Neural cell (in vitro differentiated cells): ENCODE measurements at regions not wholly inside any gene's neighbourhood (a gene's known extent, or its start where the extent isn't known, plus 50 kb on each side); places are given as distances from the start of the nearest gene placed in this dataset.

Source experiments
- H2AFZ ChIP-seq: fragments of 200-600, 300-800 bp; sonication (generic), shearing (Covaris generic); 2 replicates; pipeline ENCODE4 v1.6.0; 2014; ENCODE audit warnings: low read depth, mild to moderate bottlenecking, antibody characterized with exemption, low read length, moderate library complexity
- H3F3A ChIP-seq: fragments of 200-600 bp; shearing (Covaris generic); 2 replicates; pipeline ENCODE4 v1.6.1; 2016; ENCODE audit warnings: mild to moderate bottlenecking, moderate library complexity, mixed read lengths, antibody characterized with exemption, low read length; ENCODE audit not compliant: insufficient read depth, poor library complexity, severe bottlenecking
- H3K27ac ChIP-seq: fragments of 200-600, 300-800 bp; sonication (generic), shearing (Covaris generic); 2 replicates; pipeline ENCODE4 v1.5.1; 2014; ENCODE audit warnings: mild to moderate bottlenecking, low read length, moderate library complexity
- H3K27me3 ChIP-seq: fragments of 300-800, 200-600 bp; sonication (generic), shearing (Covaris generic); 2 replicates; pipeline ENCODE4 v1.6.0; 2014; ENCODE audit warnings: mild to moderate bottlenecking, low read depth, low read length, moderate library complexity; ENCODE audit not compliant: insufficient read depth
- H3K36me3 ChIP-seq: fragments of 300-800, 200-600 bp; sonication (generic), shearing (Covaris generic); 2 replicates; pipeline ENCODE4 v1.5.1; 2014; ENCODE audit warnings: mild to moderate bottlenecking, antibody characterized with exemption, low read length, moderate library complexity; ENCODE audit not compliant: insufficient read depth
- H3K4me2 ChIP-seq: fragments of 300-800, 200-600 bp; sonication (generic), shearing (Covaris generic); 2 replicates; pipeline ENCODE4 v1.6.0; 2014; ENCODE audit warnings: mild to moderate bottlenecking, low read length
- H3K4me3 ChIP-seq: fragments of 300-800, 200-600 bp; sonication (generic), shearing (Covaris generic); 2 replicates; pipeline ENCODE4 v1.5.1; 2014; ENCODE audit warnings: mild to moderate bottlenecking, low read length, moderate library complexity
- H3K79me2 ChIP-seq: fragments of 200-600 bp; shearing (Covaris generic); replicated peaks from 2 replicates; pipeline ENCODE4 v1.6.0; 2014; ENCODE audit warnings: mild to moderate bottlenecking, low read length, moderate library complexity; ENCODE audit not compliant: insufficient read depth
- H3K9ac ChIP-seq: fragments of 300-800, 200-600 bp; sonication (generic), shearing (Covaris generic); 2 replicates; pipeline ENCODE4 v1.6.1; 2016; ENCODE audit warnings: mild to moderate bottlenecking, low read length, mixed read lengths
- H3K9me2 ChIP-seq: fragments of 200-600 bp; shearing (Covaris generic); 2 replicates; pipeline ENCODE4 v1.6.1; 2016; ENCODE audit warnings: mild to moderate bottlenecking, low read length, mixed read lengths; ENCODE audit not compliant: insufficient read depth
- H3K9me3 ChIP-seq: fragments of 200-600, 300-800 bp; sonication (generic), shearing (Covaris generic); 2 replicates; pipeline ENCODE4 v1.6.1; 2016; ENCODE audit warnings: mild to moderate bottlenecking, mixed run types, low read length, moderate library complexity, mixed read lengths
- H4K20me1 ChIP-seq: fragments of 200-600 bp; shearing (Covaris generic); 2 replicates; pipeline ENCODE4 v1.6.1; 2016; ENCODE audit warnings: mild to moderate bottlenecking, mixed run types; ENCODE audit not compliant: insufficient read depth
- EP300 ChIP-seq: fragments of 450-650 bp; conservative IDR thresholded peaks from 2 replicates; pipeline ENCODE4 v1.6.1; 2014; ENCODE audit warnings: antibody characterized with exemption, mild to moderate bottlenecking, moderate library complexity; ENCODE audit not compliant: poor library complexity, severe bottlenecking
- EZH2 ChIP-seq: fragments of 200-600, 300-800 bp; shearing (Covaris generic), sonication (generic); IDR thresholded peaks from 2 replicates; pipeline ENCODE4 v1.6.1; 2014; ENCODE audit warnings: antibody characterized with exemption, low read length, borderline replicate concordance, mild to moderate bottlenecking; ENCODE audit not compliant: insufficient read depth, poor library complexity, severe bottlenecking
- MXI1 ChIP-seq: fragments of 450-650 bp; conservative IDR thresholded peaks from 2 replicates; pipeline ENCODE4 v1.6.1; 2014; ENCODE audit warnings: antibody characterized with exemption, mild to moderate bottlenecking; ENCODE audit not compliant: poor library complexity, severe bottlenecking
- POLR2AphosphoS5 ChIP-seq: IDR thresholded peaks from 2 replicates; pipeline ENCODE4 v1.6.1; 2012
- RAD21 ChIP-seq: fragments of 450-650 bp; conservative IDR thresholded peaks from 2 replicates; pipeline ENCODE4 v1.6.1; 2014; ENCODE audit warnings: antibody characterized with exemption, mild to moderate bottlenecking, moderate library complexity
- REST ChIP-seq: IDR thresholded peaks from 2 replicates; pipeline ENCODE4 v1.6.1; 2012; ENCODE audit warnings: borderline replicate concordance
- SMC3 ChIP-seq: fragments of 450-650 bp; conservative IDR thresholded peaks from 2 replicates; pipeline ENCODE4 v1.6.1; 2014; ENCODE audit warnings: antibody characterized with exemption, mild to moderate bottlenecking, moderate library complexity; ENCODE audit not compliant: poor library complexity
- TAF1 ChIP-seq: IDR thresholded peaks from 2 replicates; pipeline ENCODE4 v1.6.1; 2012; ENCODE audit warnings: low read depth
- TF ChIP-seq, protein P1 (sequence below): fragments of 450-650 bp; IDR thresholded peaks from 2 replicates; pipeline ENCODE4 v1.5.1; 2014; ENCODE audit warnings: antibody characterized with exemption, mild to moderate bottlenecking, moderate library complexity; ENCODE audit not compliant: poor library complexity, severe bottlenecking

GRCh38 chr20:57769756-57770155, 59.9 kb upstream of the PMEPA1 start:
- H2AFZ ChIP-seq: no peak overlapping the region
- no peaks in the 10 kb centered on the region for H3K27me3 ChIP-seq
- no peaks in the 10 kb centered on the region for H3F3A ChIP-seq
- no peak overlapping the region for H3K9ac ChIP-seq
- no peak overlapping the region for H3K4me3 ChIP-seq
- no peak for TF ChIP-seq EZH2
- TF ChIP-seq, protein P1, sequence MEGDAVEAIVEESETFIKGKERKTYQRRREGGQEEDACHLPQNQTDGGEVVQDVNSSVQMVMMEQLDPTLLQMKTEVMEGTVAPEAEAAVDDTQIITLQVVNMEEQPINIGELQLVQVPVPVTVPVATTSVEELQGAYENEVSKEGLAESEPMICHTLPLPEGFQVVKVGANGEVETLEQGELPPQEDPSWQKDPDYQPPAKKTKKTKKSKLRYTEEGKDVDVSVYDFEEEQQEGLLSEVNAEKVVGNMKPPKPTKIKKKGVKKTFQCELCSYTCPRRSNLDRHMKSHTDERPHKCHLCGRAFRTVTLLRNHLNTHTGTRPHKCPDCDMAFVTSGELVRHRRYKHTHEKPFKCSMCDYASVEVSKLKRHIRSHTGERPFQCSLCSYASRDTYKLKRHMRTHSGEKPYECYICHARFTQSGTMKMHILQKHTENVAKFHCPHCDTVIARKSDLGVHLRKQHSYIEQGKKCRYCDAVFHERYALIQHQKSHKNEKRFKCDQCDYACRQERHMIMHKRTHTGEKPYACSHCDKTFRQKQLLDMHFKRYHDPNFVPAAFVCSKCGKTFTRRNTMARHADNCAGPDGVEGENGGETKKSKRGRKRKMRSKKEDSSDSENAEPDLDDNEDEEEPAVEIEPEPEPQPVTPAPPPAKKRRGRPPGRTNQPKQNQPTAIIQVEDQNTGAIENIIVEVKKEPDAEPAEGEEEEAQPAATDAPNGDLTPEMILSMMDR: no peak
- TF ChIP-seq RAD21: no peak
- no peak for TF ChIP-seq REST
- TF ChIP-seq MXI1: no peak
- TF ChIP-seq SMC3: no peak
- no peak for TF ChIP-seq EP300
- no peak for TF ChIP-seq TAF1
- no peak for TF ChIP-seq POLR2AphosphoS5
- no peaks in the 10 kb centered on the region for H3K9me2 ChIP-seq
- H3K36me3 ChIP-seq: no peaks in the 10 kb centered on the region
- no peaks in the 10 kb centered on the region for H3K79me2 ChIP-seq
- H4K20me1 ChIP-seq: no peaks in the 10 kb centered on the region
- no peak overlapping the region for H3K27ac ChIP-seq
- H3K9me3 ChIP-seq: no peaks in the 10 kb centered on the region
- no peak overlapping the region for H3K4me2 ChIP-seq

- Histone ChIP-seq H3K9ac (no peak overlapping the region), H3K36me3 (no peaks in the 10 kb centered on the region), H3K9me3 (no peaks in the 10 kb centered on the region), H3K79me2 (no peaks in the 10 kb centered on the region), H3K4me2 (no peak overlapping the region), H4K20me1 (no peaks in the 10 kb centered on the region), H3K27me3 (no peaks in the 10 kb centered on the region), H3K9me2 (no peaks in the 10 kb centered on the region), H3K4me3 (no peak overlapping the region), H3K27ac (no peak overlapping the region), H3F3A (no peaks in the 10 kb centered on the region), H2AFZ (no peak overlapping the region)
- no peak for TF ChIP-seq EZH2
- TF ChIP-seq TAF1: no peak
- no peak for TF ChIP-seq EP300
- no peak for TF ChIP-seq REST
- no peak for TF ChIP-seq MXI1
- no peak for TF ChIP-seq RAD21
Measured at GRCh38 chr20:57768519-57768918, 58.7 kb upstream of the PMEPA1 start.
